Body of pancreas (tissue), 4 donors: ENCODE measurements at regions not wholly inside any gene's neighbourhood (a gene's known extent, or its start where the extent isn't known, plus 50 kb on each side); places are given as distances from the start of the nearest gene placed in this dataset.

Source experiments
- ATAC-seq: fragments of 150-250 bp; one replicate; pipeline ENCODE4 v1.9.1; 2016
- DNase-seq, 4 donors: peaks; one replicate each; pipeline ENCODE4 v3.0.0-alpha.2; 2019
- H3K27ac ChIP-seq, 4 donors: fragments of 200-600 bp; sonication (generic); 1 replicate in 3 of 4; 2 replicates in 1 of 4; pipeline versions ENCODE4 v1.5.1 to v1.6.1; 2016 to 2019; ENCODE audit warnings: mild to moderate bottlenecking in 1 of 4, mixed read lengths in 1 of 4, moderate library complexity in 1 of 4
- H3K27me3 ChIP-seq, 2 donors: fragments of 200-600 bp; sonication (generic); one replicate each; pipeline ENCODE4 v1.6.0; 2016; ENCODE audit warnings: mild to moderate bottlenecking in 1 of 2
- H3K36me3 ChIP-seq, 2 donors: fragments of 200-600 bp; sonication (generic); replicated peaks in 1 of 2; 2 replicates each; pipeline ENCODE4 v1.5.1; 2016; ENCODE audit warnings: low read depth in 2 of 2; ENCODE audit not compliant: insufficient read depth in 1 of 2
- H3K4me1 ChIP-seq: fragments of 200-600 bp; sonication (generic); one replicate; pipeline ENCODE4 v1.6.0; 2016
- H3K4me3 ChIP-seq, 2 donors: fragments of 200-600 bp; sonication (generic); 1 replicate in 1 of 2; 2 replicates in 1 of 2; pipeline ENCODE4 v1.5.1; 2016 to 2019
- H3K9me3 ChIP-seq, 3 donors: fragments of 200-600 bp; sonication (generic); 1 replicate in 2 of 3; 2 replicates in 1 of 3; pipeline ENCODE4 v1.5.1; 2016
- CTCF ChIP-seq, 7 experiments: fragments of 450-650 bp in 4 of 7; fragments of 200-600 bp in 3 of 7; sonication (generic) in 3 of 7; IDR thresholded peaks; one replicate each; pipeline ENCODE4 v1.5.1; 2016 to 2019; ENCODE audit warnings: antibody characterized with exemption in 7 of 7
- POLR2A ChIP-seq, 3 donors: fragments of 450-650 bp; IDR thresholded peaks; one replicate each; pipeline ENCODE4 v1.6.1; 2016; ENCODE audit warnings: antibody characterized with exemption in 3 of 3, mild to moderate bottlenecking in 2 of 3
- WGBS, 2 donors: methylation state at CpG; one replicate each; pipeline ENCODE4 v1.1.5; 2017; 5-methylcytosine and 5-hydroxymethylcytosine counted together
- intact Hi-C: fragments of 100-400 bp; cut with DNase I; formaldehyde crosslinking; loops from one replicate; pipeline ENCODE4 v1.15.1; 2023

- WGBS, 2 donors, result 83 to 89% methylated on average over 3 of the region's 3 CpGs
- no peak overlapping the region for H3K4me3 ChIP-seq
- intact Hi-C loops, result no loop called here
- DNase-seq, result no peak
- ATAC-seq, result no peak
- no peak overlapping the region for H3K27ac ChIP-seq
- H3K27me3 ChIP-seq, result no peaks in the 10 kb centered on the region
- H3K4me1 ChIP-seq, result peaks cover 10% of the 10 kb centered on the region
- TF ChIP-seq POLR2A (IDR thresholded peaks at IDR 0.05) (no peak), CTCF (IDR thresholded peaks at IDR 0.05) (no peak)
- no peaks in the 10 kb centered on the region for H3K36me3 ChIP-seq
- H3K9me3 ChIP-seq, result no peaks in the 10 kb centered on the region
Observed at GRCh38 chr15:39192979-39193560, 387.8 kb upstream of the THBS1 start.

GRCh38 chr15:39193611-39194010 is 387.3 kb upstream of the THBS1 start:
- intact Hi-C loops, result no loop called here
- TF ChIP-seq POLR2A (IDR thresholded peaks at IDR 0.05) (no peak), CTCF (IDR thresholded peaks at IDR 0.05) (no peak)
- DNase-seq, result no peak
- 85 to 90% methylated on average over 2 of the region's 2 CpGs for WGBS, 2 donors
- no peak overlapping the region for H3K27ac ChIP-seq
- no peak overlapping the region for H3K4me3 ChIP-seq
- no peak for ATAC-seq
- H3K27me3 ChIP-seq, result no peaks in the 10 kb centered on the region
- H3K9me3 ChIP-seq, result no peaks in the 10 kb centered on the region
- H3K4me1 ChIP-seq, result peaks cover 8% of the 10 kb centered on the region
- H3K36me3 ChIP-seq, result no peaks in the 10 kb centered on the region

- no peaks in the 10 kb centered on the region for H3K27me3 ChIP-seq
- peaks cover 1% of the 10 kb centered on the region for H3K4me1 ChIP-seq
- no peak overlapping the region for H3K27ac ChIP-seq
- no peak overlapping the region for H3K4me3 ChIP-seq
- DNase-seq (no peak), ATAC-seq (no peak)
- intact Hi-C loops, result no loop called here
- 89 to 100% methylated on average over 2 of the region's 2 CpGs for WGBS, 2 donors
- no peaks in the 10 kb centered on the region for H3K9me3 ChIP-seq
- H3K36me3 ChIP-seq, result no peaks in the 10 kb centered on the region
- TF ChIP-seq CTCF (IDR thresholded peaks at IDR 0.05) (no peak), POLR2A (IDR thresholded peaks at IDR 0.05) (no peak)
Observed at GRCh38 chr15:39194106-39194830, 386.6 kb upstream of the THBS1 start.

- 77 to 80% methylated on average over 3 of the region's 3 CpGs for WGBS, 2 donors
- H3K4me1 ChIP-seq, result no peaks in the 10 kb centered on the region
- no peaks in the 10 kb centered on the region for H3K27me3 ChIP-seq
- no peaks in the 10 kb centered on the region for H3K36me3 ChIP-seq
- no peak overlapping the region for H3K4me3 ChIP-seq
- no peak for ATAC-seq
- TF ChIP-seq CTCF (IDR thresholded peaks at IDR 0.05) (no peak), POLR2A (IDR thresholded peaks at IDR 0.05) (no peak)
- DNase-seq, result no peak
- H3K9me3 ChIP-seq, result no peaks in the 10 kb centered on the region
- intact Hi-C loops, result no loop called here
- no peak overlapping the region for H3K27ac ChIP-seq
Observed at GRCh38 chr15:39195961-39196486, 384.9 kb upstream of the THBS1 start.
